Glutamatergic neuron (in vitro differentiated cells): ENCODE measurements at regions not wholly inside any gene's neighbourhood (a gene's known extent, or its start where the extent isn't known, plus 50 kb on each side); places are given as distances from the start of the nearest gene placed in this dataset.
A peak's percentile ranks its signal among the peaks of the same experiment; 100 is the strongest.

Source experiments
- DNase-seq: peaks from one replicate; pipeline ENCODE4 v3.0.0; 2022
- H3K27ac Mint-ChIP-seq: one replicate; pipeline ENCODE4 v1.8.0; 2020; ENCODE audit warnings: mild to moderate bottlenecking, mixed read lengths, inconsistent platforms; ENCODE audit not compliant: unreplicated experiment
- H3K27me3 Mint-ChIP-seq: one replicate; pipeline ENCODE4 v1.8.0; 2020; ENCODE audit warnings: mild to moderate bottlenecking, moderate library complexity, mixed read lengths, inconsistent platforms; ENCODE audit not compliant: unreplicated experiment
- H3K36me3 Mint-ChIP-seq: one replicate; pipeline ENCODE4 v1.8.0; 2020; ENCODE audit warnings: mild to moderate bottlenecking, mixed read lengths, inconsistent platforms; ENCODE audit not compliant: unreplicated experiment
- H3K4me1 Mint-ChIP-seq: one replicate; pipeline ENCODE4 v1.8.0; 2020; ENCODE audit warnings: mild to moderate bottlenecking, low read depth, mixed read lengths, inconsistent platforms; ENCODE audit not compliant: unreplicated experiment
- H3K4me3 Mint-ChIP-seq: one replicate; pipeline ENCODE4 v1.8.0; 2020; ENCODE audit warnings: mild to moderate bottlenecking, mixed read lengths, inconsistent platforms; ENCODE audit not compliant: unreplicated experiment
- H3K9me3 Mint-ChIP-seq: one replicate; pipeline ENCODE4 v1.8.0; 2020; ENCODE audit warnings: mild to moderate bottlenecking, moderate library complexity, mixed read lengths, inconsistent platforms; ENCODE audit not compliant: unreplicated experiment
- CTCF ChIP-seq: fragments of 200-600 bp; sonication (generic); IDR thresholded peaks from one replicate; pipeline ENCODE4 v1.5.0; 2021; ENCODE audit not compliant: partially characterized antibody, unreplicated experiment

DNA sequence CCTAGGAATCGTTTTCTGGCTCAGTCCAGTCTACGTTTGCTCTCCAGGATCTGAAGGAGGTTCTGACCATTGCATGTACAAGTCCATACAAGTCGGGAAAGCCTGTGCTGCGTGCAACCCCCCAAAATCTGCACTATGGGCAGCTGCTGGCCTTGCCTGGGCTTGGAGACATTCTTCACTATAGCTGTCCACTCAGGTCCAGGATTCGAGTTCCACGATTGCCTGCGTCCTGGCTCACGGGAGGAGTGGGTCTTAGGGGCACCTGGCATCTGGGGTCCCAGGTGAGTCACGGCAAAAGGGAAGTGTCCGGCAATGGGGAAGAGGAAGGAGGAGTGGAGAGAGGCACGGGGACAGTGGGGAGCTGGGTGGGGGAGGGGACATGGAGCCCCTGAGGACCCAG, 563.0 kb downstream of the BRD1 start:
- H3K27ac Mint-ChIP-seq = peak overlapping the region; percentile 13
- no peak overlapping the region for H3K4me3 Mint-ChIP-seq
- TF ChIP-seq CTCF = no peak
- H3K9me3 Mint-ChIP-seq = peaks cover 40% of the 10 kb centered on the region
- H3K4me1 Mint-ChIP-seq = no peaks in the 10 kb centered on the region
- H3K36me3 Mint-ChIP-seq = peaks cover 24% of the 10 kb centered on the region
- DNase-seq = no peak
- H3K27me3 Mint-ChIP-seq = peaks cover 11% of the 10 kb centered on the region

- Mint-ChIP-seq H3K36me3 (peaks cover 29% of the 10 kb centered on the region), H3K9me3 (peaks cover 47% of the 10 kb centered on the region), H3K4me3 (no peak overlapping the region), H3K4me1 (no peaks in the 10 kb centered on the region), H3K27me3 (peaks cover 11% of the 10 kb centered on the region), H3K27ac (no peak overlapping the region)
- DNase-seq = no peak
- TF ChIP-seq CTCF = no peak
Measured at GRCh38 chr22:49263101-49263500, 564.6 kb downstream of the BRD1 start.

DNA sequence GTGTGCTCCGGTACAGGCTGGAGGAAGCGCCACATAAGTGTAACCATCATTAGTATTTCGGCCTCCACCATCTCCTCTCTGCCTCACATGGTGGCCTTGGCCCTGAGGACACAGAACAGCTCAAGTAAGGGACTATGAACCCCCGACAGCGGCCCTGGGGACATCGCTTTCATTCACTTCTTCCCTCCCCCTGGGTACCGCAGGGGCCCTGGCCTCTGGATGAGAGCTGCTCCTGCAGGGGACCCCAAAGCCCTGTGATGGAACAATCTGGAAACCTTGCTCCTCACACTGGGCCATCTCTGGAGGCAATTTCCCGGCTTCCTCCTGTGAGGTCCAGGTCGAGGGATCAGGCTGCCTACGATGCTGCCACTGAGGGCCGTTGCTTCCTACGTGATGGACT, 565.5 kb downstream of the BRD1 start:
- peaks cover 23% of the 10 kb centered on the region for H3K36me3 Mint-ChIP-seq
- no peak for DNase-seq
- peaks cover 9% of the 10 kb centered on the region for H3K27me3 Mint-ChIP-seq
- H3K4me1 Mint-ChIP-seq = no peaks in the 10 kb centered on the region
- no peak overlapping the region for H3K27ac Mint-ChIP-seq
- H3K4me3 Mint-ChIP-seq = no peak overlapping the region
- no peak for TF ChIP-seq CTCF
- H3K9me3 Mint-ChIP-seq = peaks cover 40% of the 10 kb centered on the region

DNA sequence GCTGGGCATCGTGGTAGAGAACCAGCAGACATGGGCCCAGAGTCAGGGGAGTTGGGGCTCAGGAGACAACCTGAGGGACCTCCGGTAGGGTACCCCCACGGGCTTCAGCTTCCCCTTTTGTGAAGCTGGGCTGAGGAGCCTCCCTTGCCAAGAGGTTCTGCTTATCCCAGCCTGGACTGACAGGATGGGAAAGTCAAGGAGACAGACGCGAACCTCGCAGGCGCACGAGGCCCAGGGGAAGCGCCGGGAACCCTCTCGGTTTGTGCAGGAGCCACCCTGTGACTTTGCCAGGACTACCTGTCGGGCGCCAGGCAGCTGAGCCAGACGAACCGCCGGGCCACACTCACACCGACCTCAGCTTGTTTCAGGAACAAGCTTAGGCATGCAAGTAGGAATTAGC, 566.1 kb downstream of the BRD1 start:
- peaks cover 39% of the 10 kb centered on the region for H3K9me3 Mint-ChIP-seq
- TF ChIP-seq CTCF = no peak
- DNase-seq = no peak
- peaks cover 8% of the 10 kb centered on the region for H3K27me3 Mint-ChIP-seq
- no peaks in the 10 kb centered on the region for H3K4me1 Mint-ChIP-seq
- no peak overlapping the region for H3K4me3 Mint-ChIP-seq
- no peak overlapping the region for H3K27ac Mint-ChIP-seq
- peaks cover 22% of the 10 kb centered on the region for H3K36me3 Mint-ChIP-seq

DNA sequence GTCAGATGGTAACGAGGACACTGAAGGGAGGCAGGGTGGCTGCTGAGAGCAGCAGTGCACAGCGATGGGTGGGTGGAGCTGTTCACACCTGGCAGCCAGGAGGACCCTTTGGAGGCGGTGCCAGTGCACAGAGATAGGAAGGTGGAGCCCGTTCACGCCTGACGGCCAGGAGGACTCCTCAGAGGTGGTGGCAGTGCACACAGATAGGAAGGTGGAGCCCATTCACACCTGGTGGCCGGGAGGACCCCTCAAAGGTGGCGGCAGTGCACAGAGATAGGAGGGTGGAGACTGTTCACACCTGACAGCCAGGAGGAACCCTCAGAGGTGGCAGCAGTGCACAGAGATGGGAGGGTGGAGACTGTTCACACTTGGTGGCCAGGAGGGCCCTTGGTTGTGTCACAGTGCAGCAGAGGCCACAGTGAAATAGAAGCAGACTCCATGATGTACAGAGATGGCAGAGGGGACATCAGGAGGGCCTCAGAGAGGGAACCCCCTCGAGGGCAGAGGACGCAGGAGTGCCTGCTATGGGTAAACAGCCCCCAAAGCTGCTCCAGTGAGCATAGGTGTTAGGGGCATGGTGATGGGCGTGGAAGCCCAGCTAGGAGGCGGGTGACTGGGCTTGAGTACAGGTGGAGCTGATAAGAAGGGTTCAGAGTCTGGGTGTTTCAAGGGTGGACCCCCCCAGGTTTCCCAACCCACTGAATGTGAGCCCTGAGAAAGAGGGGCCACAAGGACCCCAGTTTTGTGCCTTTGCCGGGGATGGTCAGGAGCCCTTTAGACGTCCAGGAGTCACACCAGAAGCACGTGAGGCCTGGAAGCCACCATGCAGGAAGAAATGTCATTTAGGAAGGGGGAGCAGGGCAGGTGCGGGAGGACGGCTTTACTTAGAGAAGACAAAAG, 566.7 kb downstream of the BRD1 start:
- TF ChIP-seq CTCF = no peak
- Mint-ChIP-seq H3K9me3 (peaks cover 43% of the 10 kb centered on the region), H3K4me3 (no peak overlapping the region), H3K36me3 (peaks cover 27% of the 10 kb centered on the region), H3K4me1 (no peaks in the 10 kb centered on the region), H3K27ac (no peak overlapping the region), H3K27me3 (peaks cover 8% of the 10 kb centered on the region)
- no peak for DNase-seq
